Upper lobe of left lung (tissue), 6 donors: ENCODE measurements at regions not wholly inside any gene's neighbourhood (a gene's known extent, or its start where the extent isn't known, plus 50 kb on each side); places are given as distances from the start of the nearest gene placed in this dataset.

Source experiments
- ATAC-seq, 2 donors: fragments of 200-7000 bp; cut with Tn5 transposase; one replicate each; pipeline ENCODE4 v1.9.1; 2022; ENCODE audit warnings: mild to moderate bottlenecking in 2 of 2, moderate library complexity in 2 of 2; ENCODE audit not compliant: low FRiP score in 2 of 2
- DNase-seq, 2 donors: peaks; one replicate each; pipeline ENCODE4 v3.0.0-alpha.2; 2019 to 2020
- H3K27ac ChIP-seq, 4 donors: fragments of 200-600 bp; sonication (generic); one replicate each; pipeline ENCODE4 v1.5.1; 2016 to 2019
- H3K27me3 ChIP-seq, 4 donors: fragments of 200-600 bp; sonication (generic); one replicate each; pipeline ENCODE4 v1.5.1; 2017 to 2019
- H3K36me3 ChIP-seq, 4 donors: fragments of 200-600 bp; sonication (generic); one replicate each; pipeline ENCODE4 v1.5.1; 2016 to 2019
- H3K4me1 ChIP-seq, 4 donors: fragments of 200-600 bp; sonication (generic); one replicate each; pipeline ENCODE4 v1.5.1; 2018 to 2019
- H3K4me3 ChIP-seq, 4 donors: fragments of 200-600 bp; sonication (generic); one replicate each; pipeline ENCODE4 v1.5.1; 2017 to 2019; ENCODE audit warnings: mild to moderate bottlenecking in 2 of 4, moderate library complexity in 1 of 4
- H3K9me3 ChIP-seq, 4 donors: fragments of 200-600 bp; sonication (generic); one replicate each; pipeline ENCODE4 v1.5.1; 2018 to 2019
- EP300 ChIP-seq, 4 donors: sonication (generic); formaldehyde crosslinking; IDR thresholded peaks; one replicate each; pipeline ENCODE4 v1.5.1; 2017; ENCODE audit warnings: antibody characterized with exemption in 4 of 4, control low read depth in 2 of 4
- POLR2A ChIP-seq, 4 donors: fragments of 450-650 bp; IDR thresholded peaks; one replicate each; pipeline ENCODE4 v1.5.1; 2016 to 2017; ENCODE audit warnings: antibody characterized with exemption in 4 of 4, mild to moderate bottlenecking in 2 of 4
- POLR2AphosphoS5 ChIP-seq, 2 donors: sonication (generic); formaldehyde crosslinking; IDR thresholded peaks; one replicate each; pipeline ENCODE4 v1.5.1; 2017; ENCODE audit warnings: antibody characterized with exemption in 2 of 2
- WGBS, 2 donors: methylation state at CpG; one replicate each; pipeline ENCODE4 v1.1.5; 2017 to 2018; 5-methylcytosine and 5-hydroxymethylcytosine counted together
- TF ChIP-seq, protein P1 (sequence below), 6 experiments: fragments of 450-650 bp in 4 of 6; fragments of 200-600 bp in 2 of 6; sonication (generic) in 2 of 6; IDR thresholded peaks; one replicate each; pipeline ENCODE4 v1.5.1; 2016 to 2019; ENCODE audit warnings: antibody characterized with exemption in 6 of 6
- donor health status: DM: no; HTN: no; CAD: no; lungs with moderate emphysema.
- donor health status: DM: no; HTN: yes; CAD: no; lungs with severe emphysema.

DNA sequence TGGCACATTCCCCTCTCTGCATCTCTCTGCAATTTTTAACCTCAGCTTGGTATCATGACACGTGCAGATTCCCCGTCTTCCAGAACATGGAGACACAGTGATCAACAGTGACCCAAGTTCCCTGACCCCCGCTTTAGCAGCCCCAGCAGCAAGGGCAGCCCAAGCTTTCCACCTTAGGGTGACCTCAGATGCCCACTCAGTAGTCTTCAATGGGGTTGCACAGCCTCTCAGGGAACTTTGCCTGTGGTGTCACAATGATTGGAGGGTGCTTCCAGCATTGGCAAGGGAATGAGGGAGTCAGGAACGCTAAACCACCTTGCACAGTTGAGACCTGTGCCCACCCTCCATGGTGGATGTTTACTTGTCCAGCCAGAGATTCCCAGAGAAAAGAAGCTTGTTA, 287.1 kb upstream of the CDH4 start:
- WGBS, 2 donors = 88 to 91% methylated on average over 3 to 4 of the region's 4 CpGs
- Histone ChIP-seq H3K27ac (no peak overlapping the region), H3K4me1 (no peaks in the 10 kb centered on the region), H3K36me3 (no peaks in the 10 kb centered on the region), H3K9me3 (no peaks in the 10 kb centered on the region), H3K27me3 (no peaks in the 10 kb centered on the region), H3K4me3 (no peak overlapping the region)
- TF ChIP-seq POLR2A (IDR thresholded peaks at IDR 0.05) = no peak
- no peak for DNase-seq
- no peak for ATAC-seq

DNA sequence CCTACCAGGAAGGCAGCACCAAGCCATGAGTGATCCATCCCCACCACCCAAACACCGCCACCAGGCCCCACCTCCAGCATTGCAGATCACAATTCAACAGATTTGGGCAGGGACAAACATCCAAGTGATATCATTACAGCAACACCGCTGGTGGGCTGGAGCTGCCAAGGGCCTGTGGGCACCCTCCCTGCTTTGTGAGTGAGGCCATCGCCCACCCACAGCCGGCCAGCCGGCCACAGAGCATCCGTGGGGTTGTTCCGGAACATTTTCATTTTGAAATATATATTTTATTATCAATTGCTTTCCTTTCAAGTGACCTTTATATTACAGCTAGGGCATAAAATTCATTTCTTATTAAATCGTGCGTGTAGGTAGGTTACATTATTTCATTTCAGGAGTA, 286.0 kb upstream of the CDH4 start:
- Histone ChIP-seq H3K9me3 (no peaks in the 10 kb centered on the region), H3K27me3 (no peaks in the 10 kb centered on the region), H3K27ac (no peak overlapping the region), H3K4me1 (no peaks in the 10 kb centered on the region), H3K36me3 (no peaks in the 10 kb centered on the region), H3K4me3 (no peak overlapping the region)
- TF ChIP-seq, protein P1, sequence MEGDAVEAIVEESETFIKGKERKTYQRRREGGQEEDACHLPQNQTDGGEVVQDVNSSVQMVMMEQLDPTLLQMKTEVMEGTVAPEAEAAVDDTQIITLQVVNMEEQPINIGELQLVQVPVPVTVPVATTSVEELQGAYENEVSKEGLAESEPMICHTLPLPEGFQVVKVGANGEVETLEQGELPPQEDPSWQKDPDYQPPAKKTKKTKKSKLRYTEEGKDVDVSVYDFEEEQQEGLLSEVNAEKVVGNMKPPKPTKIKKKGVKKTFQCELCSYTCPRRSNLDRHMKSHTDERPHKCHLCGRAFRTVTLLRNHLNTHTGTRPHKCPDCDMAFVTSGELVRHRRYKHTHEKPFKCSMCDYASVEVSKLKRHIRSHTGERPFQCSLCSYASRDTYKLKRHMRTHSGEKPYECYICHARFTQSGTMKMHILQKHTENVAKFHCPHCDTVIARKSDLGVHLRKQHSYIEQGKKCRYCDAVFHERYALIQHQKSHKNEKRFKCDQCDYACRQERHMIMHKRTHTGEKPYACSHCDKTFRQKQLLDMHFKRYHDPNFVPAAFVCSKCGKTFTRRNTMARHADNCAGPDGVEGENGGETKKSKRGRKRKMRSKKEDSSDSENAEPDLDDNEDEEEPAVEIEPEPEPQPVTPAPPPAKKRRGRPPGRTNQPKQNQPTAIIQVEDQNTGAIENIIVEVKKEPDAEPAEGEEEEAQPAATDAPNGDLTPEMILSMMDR (IDR thresholded peaks at IDR 0.05) = no peak
- TF ChIP-seq EP300 (IDR thresholded peaks at IDR 0.05) (no peak), POLR2AphosphoS5 (IDR thresholded peaks at IDR 0.05) (no peak), POLR2A (IDR thresholded peaks at IDR 0.05) (no peak)
- ATAC-seq (no peak), DNase-seq (peak in 1 of 2 donors; percentile 63)
- 81 to 86% methylated on average over 9 of the region's 9 CpGs for WGBS, 2 donors

DNA sequence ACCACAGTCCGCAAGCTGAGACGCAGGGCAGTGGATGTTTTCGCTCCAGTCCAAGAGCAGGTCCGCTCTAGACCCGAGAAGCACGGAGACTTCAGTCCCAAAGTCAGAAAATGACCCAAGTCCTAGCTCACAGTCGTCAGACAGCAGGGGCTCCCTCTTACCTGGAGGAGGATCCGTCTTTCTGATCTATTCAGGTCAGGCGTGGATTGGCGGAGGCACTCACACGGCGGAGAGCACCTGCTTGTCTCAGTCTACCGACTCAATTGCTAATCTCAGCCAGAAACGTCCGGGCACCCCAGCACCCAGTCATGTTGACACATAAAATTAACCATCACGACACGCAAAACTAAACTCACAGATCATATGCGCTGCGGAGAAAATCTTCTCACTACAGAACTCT, 285.3 kb upstream of the CDH4 start:
- no peak overlapping the region for H3K27ac ChIP-seq
- no peak for DNase-seq
- H3K4me1 ChIP-seq = no peaks in the 10 kb centered on the region

DNA sequence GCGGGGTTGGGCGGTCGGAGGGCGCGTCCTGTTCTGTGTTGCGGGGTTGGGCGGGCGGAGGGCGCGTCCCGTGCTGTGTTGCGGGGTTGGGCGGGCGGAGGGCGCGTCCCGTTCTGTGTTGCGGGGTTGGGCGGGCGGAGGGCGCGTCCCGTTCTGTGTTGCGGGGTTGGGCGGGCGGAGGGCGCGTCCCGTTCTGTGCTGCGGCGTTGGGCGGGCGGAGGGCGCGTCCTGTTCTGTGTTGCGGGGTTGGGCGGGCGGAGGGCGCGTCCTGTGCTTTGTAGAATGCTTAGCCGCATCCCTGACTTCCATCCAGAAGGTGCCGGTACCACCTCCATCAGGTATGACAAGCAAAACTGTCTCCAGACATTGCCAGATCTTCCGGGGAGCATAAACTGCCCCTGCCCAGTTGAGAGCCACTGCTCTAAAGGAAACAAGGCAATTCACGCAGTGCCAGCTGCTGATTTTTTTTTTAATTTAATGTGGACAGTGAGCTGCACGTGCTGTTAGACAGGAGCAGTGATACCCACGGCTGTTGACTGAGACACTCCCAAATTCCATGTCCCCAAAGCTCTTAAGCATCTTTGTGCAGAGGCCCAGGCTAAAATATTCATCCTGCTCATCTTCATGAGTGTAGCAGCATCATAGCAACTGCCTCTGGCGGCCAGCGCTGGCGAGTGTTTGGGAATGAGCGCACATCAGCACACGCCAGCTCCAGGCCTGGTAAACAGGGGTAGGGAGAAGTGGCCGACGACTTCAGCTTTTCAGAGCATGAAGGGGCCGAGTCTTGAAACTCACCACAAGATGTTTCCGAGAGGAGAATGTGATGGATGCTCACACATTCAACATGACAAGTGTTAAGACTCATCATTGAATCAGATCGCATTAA, 284.4 kb upstream of the CDH4 start:
- no peaks in the 10 kb centered on the region for H3K27me3 ChIP-seq
- DNase-seq = peak in 1 of 2 donors; percentile 66
- 90 to 92% methylated on average over 26 to 49 of the region's 56 CpGs for WGBS, 2 donors
- H3K4me1 ChIP-seq = no peaks in the 10 kb centered on the region
- TF ChIP-seq POLR2A (IDR thresholded peaks at IDR 0.05) (no peak), EP300 (IDR thresholded peaks at IDR 0.05) (no peak), POLR2AphosphoS5 (IDR thresholded peaks at IDR 0.05) (no peak)
- TF ChIP-seq, protein P1 (IDR thresholded peaks at IDR 0.05) = no peak
- no peak for ATAC-seq
- no peak overlapping the region for H3K27ac ChIP-seq
- H3K9me3 ChIP-seq = no peaks in the 10 kb centered on the region
- H3K36me3 ChIP-seq = no peaks in the 10 kb centered on the region
- no peak overlapping the region for H3K4me3 ChIP-seq

More for the DNA sequence above, 285.3 kb upstream of the CDH4 start:
- Histone ChIP-seq H3K9me3 (no peaks in the 10 kb centered on the region), H3K36me3 (no peaks in the 10 kb centered on the region), H3K27me3 (no peaks in the 10 kb centered on the region), H3K4me3 (no peak overlapping the region)
- TF ChIP-seq, protein P1 (IDR thresholded peaks at IDR 0.05) = no peak
- TF ChIP-seq POLR2A (IDR thresholded peaks at IDR 0.05) (no peak), EP300 (IDR thresholded peaks at IDR 0.05) (no peak), POLR2AphosphoS5 (IDR thresholded peaks at IDR 0.05) (no peak)
- ATAC-seq = no peak
- 88 to 90% methylated on average over 19 of the region's 19 CpGs for WGBS, 2 donors

DNA sequence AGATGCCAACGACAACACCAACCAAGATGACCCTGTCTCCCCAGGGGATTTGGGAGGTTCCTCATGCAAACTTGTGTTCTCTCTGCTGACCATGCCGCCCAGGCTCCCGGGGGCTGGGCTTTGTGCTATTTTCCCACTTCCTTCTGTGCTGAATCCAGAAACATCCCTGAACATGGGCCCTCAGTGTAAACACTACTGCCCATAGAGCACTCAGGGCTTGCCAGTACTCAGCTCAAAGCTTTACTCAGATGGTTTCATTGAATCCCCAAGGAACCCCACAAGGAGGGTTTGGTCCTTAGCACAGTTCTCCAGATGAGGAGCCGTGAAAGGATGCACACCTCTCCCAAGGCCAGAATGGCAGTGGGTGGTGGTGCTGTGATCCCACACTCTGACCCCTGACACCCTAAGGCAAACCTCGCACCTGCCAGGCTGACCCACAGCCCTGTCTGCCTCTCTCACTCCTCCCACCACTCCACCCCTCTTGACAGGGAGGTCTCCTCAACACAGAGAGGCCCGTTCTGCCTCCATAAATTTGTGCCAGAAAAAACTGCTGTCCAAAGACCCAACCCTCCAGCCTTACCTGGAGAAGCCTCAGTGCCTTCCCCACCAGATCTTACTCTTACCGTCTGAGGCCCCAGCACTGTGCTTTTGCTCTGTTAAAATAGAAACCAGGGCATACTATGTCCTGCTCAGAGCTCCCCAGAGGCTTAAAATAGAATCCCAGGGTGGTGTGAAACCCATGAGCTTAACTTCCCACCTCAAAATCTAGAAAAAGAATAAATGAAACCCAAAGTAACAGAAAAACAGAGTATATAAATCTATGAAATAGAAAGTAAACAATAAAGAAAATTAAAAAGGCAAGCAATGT, 283.0 kb upstream of the CDH4 start:
- no peaks in the 10 kb centered on the region for H3K36me3 ChIP-seq
- H3K9me3 ChIP-seq = no peaks in the 10 kb centered on the region
- no peak for DNase-seq
- TF ChIP-seq POLR2AphosphoS5 (IDR thresholded peaks at IDR 0.05) (no peak), EP300 (IDR thresholded peaks at IDR 0.05) (no peak), POLR2A (IDR thresholded peaks at IDR 0.05) (no peak)
- TF ChIP-seq, protein P1 (IDR thresholded peaks at IDR 0.05) = no peak
- no peak overlapping the region for H3K27ac ChIP-seq
- no peak overlapping the region for H3K4me3 ChIP-seq
- peak in 1 of 2 donors; percentile 41 for ATAC-seq
- WGBS, 2 donors = 83 to 89% methylated on average over 7 of the region's 7 CpGs
- H3K27me3 ChIP-seq = no peaks in the 10 kb centered on the region
- H3K4me1 ChIP-seq = no peaks in the 10 kb centered on the region
